Stimulated activated naive B cell treated with anti-CD40 and anti-IgM and Interleukin-4, amounts not matched to agents 10 μg/mL and 1 μg/mL and 100 μg/mL, for 72 hours (primary cell): ENCODE measurements at regions not wholly inside any gene's neighbourhood (a gene's known extent, or its start where the extent isn't known, plus 50 kb on each side); places are given as distances from the start of the nearest gene placed in this dataset.

Experiments
- ATAC-seq, 2 donors: fragments of 150-1000 bp; cut with Tn5 transposase; replicated peaks; 2 replicates each; pipeline ENCODE4 v1.10.0; 2021; ENCODE audit warnings: moderate library complexity in 1 of 2
- DNase-seq: peaks from one replicate; pipeline ENCODE4 v3.0.0; 2021
- H3K27ac Mint-ChIP-seq: one replicate; pipeline ENCODE4 v1.8.0; 2022; ENCODE audit warnings: mild to moderate bottlenecking, mixed read lengths
- H3K27me3 Mint-ChIP-seq, 2 donors: one replicate each; pipeline ENCODE4 v1.8.0; 2022; ENCODE audit warnings: mixed read lengths in 2 of 2
- H3K36me3 Mint-ChIP-seq, 2 donors: one replicate each; pipeline ENCODE4 v1.8.0; 2022; ENCODE audit warnings: mixed read lengths in 2 of 2, mild to moderate bottlenecking in 1 of 2
- H3K4me1 Mint-ChIP-seq, 2 donors: one replicate each; pipeline ENCODE4 v1.8.0; 2022; ENCODE audit warnings: mixed read lengths in 2 of 2, mild to moderate bottlenecking in 1 of 2
- H3K4me3 Mint-ChIP-seq, 2 donors: one replicate each; pipeline ENCODE4 v1.8.0; 2022; ENCODE audit warnings: mild to moderate bottlenecking in 2 of 2, mixed read lengths in 2 of 2, moderate library complexity in 1 of 2
- H3K9me3 Mint-ChIP-seq, 2 donors: one replicate each; pipeline ENCODE4 v1.8.0; 2022; ENCODE audit warnings: mixed read lengths in 2 of 2, mild to moderate bottlenecking in 1 of 2

DNA sequence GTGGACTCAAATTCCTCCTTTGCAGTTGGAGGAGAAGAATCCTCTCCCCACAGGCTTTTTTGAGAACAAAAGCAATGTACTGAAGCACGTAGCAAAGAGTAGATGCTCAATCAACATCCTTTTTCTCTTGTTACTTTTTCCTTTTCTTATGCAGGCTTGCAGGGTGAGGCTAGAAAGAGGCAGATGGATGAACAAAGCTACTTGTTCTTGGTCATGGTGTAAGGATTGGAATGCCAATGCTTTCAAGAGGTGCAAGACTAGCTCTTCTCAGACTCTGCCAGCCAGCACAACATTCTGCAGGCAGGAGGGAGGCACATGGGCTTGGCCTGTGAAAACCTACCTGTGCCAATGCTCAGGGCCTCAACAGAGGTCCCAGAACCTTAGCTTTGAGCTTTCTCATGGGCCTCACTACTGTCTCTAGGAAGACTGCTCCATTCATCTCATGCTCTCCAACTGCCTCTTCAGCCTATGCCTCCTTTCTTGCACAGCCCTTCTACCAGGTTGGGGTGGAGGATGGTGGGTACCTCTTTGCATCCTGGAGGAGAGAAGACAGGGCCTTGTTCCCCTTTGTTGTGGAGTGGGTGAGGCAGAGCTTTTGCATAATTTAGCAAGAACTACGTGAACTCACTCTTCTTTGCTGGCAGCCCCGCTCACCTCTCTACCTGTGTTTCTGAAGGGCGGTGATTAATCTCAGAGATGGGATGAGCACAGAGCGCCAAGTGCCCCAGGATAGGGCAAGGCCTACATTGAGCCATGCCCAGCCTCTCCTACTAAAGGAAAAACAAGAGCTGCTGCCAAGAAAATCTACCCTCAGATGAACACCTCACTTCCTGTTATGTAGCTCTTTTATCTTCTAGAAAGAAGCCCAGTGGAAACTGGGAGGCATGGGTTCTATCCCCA, 1119.7 kb downstream of the VRK1 start:
- Mint-ChIP-seq H3K4me3 (no peak overlapping the region), H3K9me3 (peaks cover 3 to 4% of the 10 kb centered on the region in 2 donors), H3K27me3 (peaks cover 0 to 5% of the 10 kb centered on the region in 2 donors), H3K27ac (no peak overlapping the region), H3K36me3 (no peaks in the 10 kb centered on the region), H3K4me1 (no peaks in the 10 kb centered on the region)
- no peak for DNase-seq
- no peak for ATAC-seq

GRCh38 chr14:97920201-97920600, 1123.0 kb downstream of the VRK1 start:
- Mint-ChIP-seq H3K27ac (no peak overlapping the region), H3K27me3 (no peaks in the 10 kb centered on the region), H3K4me1 (no peaks in the 10 kb centered on the region), H3K36me3 (no peaks in the 10 kb centered on the region), H3K4me3 (no peak overlapping the region), H3K9me3 (peaks cover 3 to 4% of the 10 kb centered on the region in 2 donors)
- no peak for DNase-seq
- no peak for ATAC-seq

DNA sequence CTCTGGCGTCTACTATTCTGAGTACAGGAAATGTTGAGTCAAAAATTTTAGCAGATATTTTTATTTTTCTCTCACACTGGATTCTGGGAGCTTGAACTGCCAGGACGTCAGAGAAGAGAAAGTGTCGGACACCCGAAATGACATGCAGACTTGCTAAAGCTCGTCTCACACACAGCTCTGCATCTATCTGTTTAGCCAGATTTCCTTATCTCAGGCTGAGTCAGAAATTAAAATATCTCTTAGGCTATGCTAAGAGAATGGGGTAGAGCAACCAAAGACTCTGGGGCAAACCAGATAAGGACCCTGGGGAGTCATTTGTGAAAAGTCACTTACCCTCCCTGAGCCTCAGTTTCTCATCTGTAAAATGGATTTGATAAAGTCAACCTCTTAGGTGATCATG, 1124.1 kb downstream of the VRK1 start:
- ATAC-seq (no peak), DNase-seq (no peak)
- no peaks in the 10 kb centered on the region for H3K36me3 Mint-ChIP-seq
- H3K27me3 Mint-ChIP-seq = no peaks in the 10 kb centered on the region
- no peak overlapping the region for H3K27ac Mint-ChIP-seq
- H3K4me3 Mint-ChIP-seq = no peak overlapping the region
- H3K4me1 Mint-ChIP-seq = no peaks in the 10 kb centered on the region
- peaks cover 3 to 6% of the 10 kb centered on the region in 2 donors for H3K9me3 Mint-ChIP-seq

GRCh38 chr14:97924922-97925613, 1127.9 kb downstream of the VRK1 start:
- H3K36me3 Mint-ChIP-seq = no peaks in the 10 kb centered on the region
- no peaks in the 10 kb centered on the region for H3K27me3 Mint-ChIP-seq
- ATAC-seq (no peak), DNase-seq (no peak)
- H3K27ac Mint-ChIP-seq = no peak overlapping the region
- peaks cover 0 to 7% of the 10 kb centered on the region in 2 donors for H3K9me3 Mint-ChIP-seq
- H3K4me1 Mint-ChIP-seq = no peaks in the 10 kb centered on the region
- no peak overlapping the region for H3K4me3 Mint-ChIP-seq

DNA sequence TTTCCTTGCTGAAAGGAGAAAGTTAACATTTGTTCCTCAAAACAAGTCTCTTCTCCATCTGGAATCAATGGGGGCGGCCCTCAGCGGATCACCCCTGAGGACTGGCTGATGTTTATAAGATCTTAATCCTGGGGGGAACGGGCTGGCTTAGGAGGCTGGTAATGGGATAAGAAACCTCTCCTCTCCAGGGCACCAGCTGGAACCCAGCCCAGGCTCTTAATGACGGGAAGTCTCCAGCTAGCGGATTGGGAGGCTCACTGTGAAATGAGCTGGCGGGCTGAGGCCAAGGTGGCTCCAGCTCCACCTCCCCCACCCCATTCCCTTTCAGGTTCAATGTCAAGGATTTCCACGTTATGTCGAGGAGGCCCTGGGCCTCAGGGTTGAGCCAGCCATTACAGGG, 1133.0 kb downstream of the VRK1 start:
- Mint-ChIP-seq H3K27me3 (no peaks in the 10 kb centered on the region), H3K27ac (no peak overlapping the region), H3K4me1 (no peaks in the 10 kb centered on the region), H3K9me3 (peaks cover 0 to 11% of the 10 kb centered on the region in 2 donors), H3K4me3 (no peak overlapping the region), H3K36me3 (no peaks in the 10 kb centered on the region)
- ATAC-seq = no peak
- no peak for DNase-seq

DNA sequence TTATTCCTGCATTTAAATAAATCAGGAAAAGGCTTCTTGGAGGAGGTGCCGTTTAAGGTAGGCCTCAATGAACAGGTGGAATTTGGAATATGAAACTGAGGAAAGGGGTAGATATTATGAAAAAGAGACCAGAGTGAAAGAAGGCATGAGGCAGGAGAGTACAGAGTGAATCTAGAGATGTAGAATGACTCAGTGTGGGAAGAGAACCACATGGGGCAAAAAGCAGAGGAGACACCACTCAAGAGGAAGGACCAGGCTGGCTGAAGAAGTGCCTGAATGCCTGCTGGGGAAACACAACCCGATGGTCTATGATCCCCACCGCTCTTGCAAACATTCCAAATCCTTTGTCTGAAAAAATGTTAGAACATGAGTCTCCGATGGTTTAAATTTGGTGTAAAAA, 1134.1 kb downstream of the VRK1 start:
- Mint-ChIP-seq H3K9me3 (peaks cover 0 to 9% of the 10 kb centered on the region in 2 donors), H3K4me3 (no peak overlapping the region), H3K4me1 (no peaks in the 10 kb centered on the region), H3K27ac (no peak overlapping the region), H3K36me3 (no peaks in the 10 kb centered on the region), H3K27me3 (no peaks in the 10 kb centered on the region)
- DNase-seq = no peak
- ATAC-seq = no peak

- no peaks in the 10 kb centered on the region for H3K36me3 Mint-ChIP-seq
- H3K9me3 Mint-ChIP-seq = peaks cover 4 to 6% of the 10 kb centered on the region in 2 donors
- no peaks in the 10 kb centered on the region for H3K4me1 Mint-ChIP-seq
- H3K27me3 Mint-ChIP-seq = no peaks in the 10 kb centered on the region
- H3K4me3 Mint-ChIP-seq = no peak overlapping the region
- ATAC-seq = no peak
- no peak overlapping the region for H3K27ac Mint-ChIP-seq
- DNase-seq = no peak
Observed at GRCh38 chr14:97942921-97943320, 1145.7 kb downstream of the VRK1 start.

- Mint-ChIP-seq H3K4me3 (no peak overlapping the region), H3K4me1 (no peaks in the 10 kb centered on the region), H3K9me3 (peaks cover 4 to 6% of the 10 kb centered on the region in 2 donors), H3K36me3 (no peaks in the 10 kb centered on the region), H3K27ac (no peak overlapping the region), H3K27me3 (no peaks in the 10 kb centered on the region)
- ATAC-seq (no peak), DNase-seq (no peak)
Observed at GRCh38 chr14:97943619-97944018, 1146.4 kb downstream of the VRK1 start.

DNA sequence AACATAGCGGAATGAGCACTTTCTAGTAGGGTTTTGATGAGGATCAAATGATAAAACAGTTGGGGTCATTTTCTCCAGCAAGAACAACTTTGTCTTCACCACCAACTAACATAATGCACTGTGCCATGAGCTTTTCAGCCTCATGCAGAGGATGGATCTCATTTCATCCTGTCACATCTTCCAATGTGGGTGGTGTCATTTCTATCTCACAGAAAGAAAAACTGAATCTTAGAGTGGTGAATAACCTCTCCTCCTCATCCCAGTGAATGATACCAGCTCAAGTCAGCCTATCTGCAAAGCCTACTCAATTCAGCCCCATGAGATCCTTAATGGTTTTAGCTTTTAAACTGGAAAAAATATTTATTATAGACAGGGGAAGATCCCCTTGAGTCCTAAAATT, 1147.2 kb downstream of the VRK1 start:
- DNase-seq (no peak), ATAC-seq (no peak)
- Mint-ChIP-seq H3K4me3 (no peak overlapping the region), H3K27ac (no peak overlapping the region), H3K4me1 (no peaks in the 10 kb centered on the region), H3K9me3 (peaks cover 4% of the 10 kb centered on the region in 2 donors), H3K36me3 (no peaks in the 10 kb centered on the region), H3K27me3 (no peaks in the 10 kb centered on the region)

DNA sequence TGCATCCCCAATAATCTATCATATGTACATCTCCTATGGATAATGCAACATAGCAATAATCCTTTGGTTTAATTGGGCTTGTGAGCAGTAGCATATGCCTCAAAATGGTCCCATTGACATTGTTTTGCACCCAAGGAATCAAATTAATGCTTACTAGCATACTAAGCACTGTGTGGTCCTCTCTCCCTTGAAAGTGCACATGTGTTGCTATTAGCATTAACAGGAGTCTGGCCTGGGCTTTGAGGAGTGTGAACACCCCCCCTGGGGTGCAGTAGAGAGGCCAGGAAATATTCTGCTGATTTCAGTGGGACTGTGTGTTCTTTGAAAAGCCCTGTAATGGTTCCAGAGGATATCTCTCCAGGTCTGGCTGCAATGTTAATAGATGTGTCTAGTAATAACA, 1148.4 kb downstream of the VRK1 start:
- Mint-ChIP-seq H3K27ac (no peak overlapping the region), H3K27me3 (no peaks in the 10 kb centered on the region), H3K4me1 (no peaks in the 10 kb centered on the region), H3K9me3 (peaks cover 0 to 3% of the 10 kb centered on the region in 2 donors), H3K4me3 (no peak overlapping the region), H3K36me3 (no peaks in the 10 kb centered on the region)
- DNase-seq (no peak), ATAC-seq (no peak)

- ATAC-seq (no peak), DNase-seq (no peak)
- H3K27ac Mint-ChIP-seq = no peak overlapping the region
- H3K4me1 Mint-ChIP-seq = no peaks in the 10 kb centered on the region
- H3K4me3 Mint-ChIP-seq = no peak overlapping the region
- no peaks in the 10 kb centered on the region for H3K36me3 Mint-ChIP-seq
- no peaks in the 10 kb centered on the region for H3K27me3 Mint-ChIP-seq
- H3K9me3 Mint-ChIP-seq = peaks cover 0 to 3% of the 10 kb centered on the region in 2 donors
Observed at GRCh38 chr14:97946240-97946639, 1149.1 kb downstream of the VRK1 start.

DNA sequence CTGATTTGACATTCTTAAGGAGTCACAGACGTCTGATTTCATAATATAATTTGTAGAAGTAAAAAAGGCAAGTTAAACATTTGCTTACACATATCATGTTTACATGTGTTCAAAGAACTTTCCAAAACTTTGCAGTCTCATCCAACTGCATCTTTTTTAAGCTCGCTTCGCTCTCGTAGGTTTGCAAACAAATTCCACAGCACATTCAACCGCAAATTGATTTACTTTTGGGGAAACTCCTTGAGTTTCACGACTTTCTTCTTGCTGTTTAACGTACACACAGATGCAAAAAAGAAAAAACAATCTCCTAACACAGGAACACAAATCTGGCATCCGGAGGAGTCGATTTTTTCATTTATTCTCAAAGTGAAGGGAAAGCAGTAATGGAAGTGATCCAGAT, 1149.5 kb downstream of the VRK1 start:
- Mint-ChIP-seq H3K9me3 (peaks cover 0 to 3% of the 10 kb centered on the region in 2 donors), H3K36me3 (no peaks in the 10 kb centered on the region), H3K27me3 (no peaks in the 10 kb centered on the region), H3K27ac (no peak overlapping the region), H3K4me1 (no peaks in the 10 kb centered on the region), H3K4me3 (no peak overlapping the region)
- ATAC-seq (no peak), DNase-seq (no peak)

DNA sequence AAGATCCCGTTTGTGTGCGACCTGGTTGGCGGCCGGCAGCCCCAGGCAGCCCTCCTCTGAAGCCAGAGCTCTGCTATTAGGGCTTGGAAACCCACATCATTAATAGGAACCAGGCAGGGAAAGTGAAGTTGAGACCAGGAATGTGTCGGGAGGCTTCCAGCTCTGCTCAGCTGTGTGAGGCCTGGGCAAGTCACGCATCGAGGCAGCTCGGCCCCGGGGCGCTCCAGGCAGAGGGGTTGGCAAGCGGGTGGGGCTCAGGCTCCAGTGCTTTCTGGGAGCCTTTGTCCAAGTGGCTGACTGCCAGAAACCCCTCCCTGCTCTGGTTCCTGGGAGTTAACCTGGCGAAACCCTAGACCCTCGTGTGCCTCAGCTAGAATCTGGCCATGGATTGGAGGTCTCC, 1151.7 kb downstream of the VRK1 start:
- no peak overlapping the region for H3K4me3 Mint-ChIP-seq
- DNase-seq (no peak), ATAC-seq (no peak)
- H3K27ac Mint-ChIP-seq = no peak overlapping the region
- no peaks in the 10 kb centered on the region for H3K36me3 Mint-ChIP-seq
- peaks cover 0 to 1% of the 10 kb centered on the region in 2 donors for H3K9me3 Mint-ChIP-seq
- H3K27me3 Mint-ChIP-seq = no peaks in the 10 kb centered on the region
- no peaks in the 10 kb centered on the region for H3K4me1 Mint-ChIP-seq

GRCh38 chr14:97956581-97957340, 1159.6 kb downstream of the VRK1 start:
- H3K4me1 Mint-ChIP-seq = no peaks in the 10 kb centered on the region
- no peak overlapping the region for H3K4me3 Mint-ChIP-seq
- DNase-seq (no peak), ATAC-seq (no peak)
- H3K27me3 Mint-ChIP-seq = no peaks in the 10 kb centered on the region
- H3K9me3 Mint-ChIP-seq = peaks cover 4 to 7% of the 10 kb centered on the region in 2 donors
- H3K36me3 Mint-ChIP-seq = no peaks in the 10 kb centered on the region
- no peak overlapping the region for H3K27ac Mint-ChIP-seq
